H9 (cell line): ENCODE measurements at regions not wholly inside any gene's neighbourhood (a gene's known extent, or its start where the extent isn't known, plus 50 kb on each side); places are given as distances from the start of the nearest gene placed in this dataset.

Experiments used
- DNase-seq: peaks from one replicate; pipeline ENCODE4 v3.0.0-alpha.2; 2017
- H2AFZ ChIP-seq: one replicate; pipeline ENCODE4 v1.6.1; 2013; ENCODE audit warnings: mild to moderate bottlenecking, low read length, control low read depth, moderate library complexity
- H2AK5ac ChIP-seq: 2 replicates; pipeline ENCODE4 v1.6.1; 2013; ENCODE audit warnings: low read length, control low read depth, mixed read lengths; ENCODE audit not compliant: insufficient read length
- H2BK120ac ChIP-seq: one replicate; pipeline ENCODE4 v1.6.1; 2013; ENCODE audit warnings: low read depth, mild to moderate bottlenecking, low read length, control low read depth, inconsistent platforms; ENCODE audit not compliant: poor library complexity, severe bottlenecking
- H2BK12ac ChIP-seq: 2 replicates; pipeline ENCODE4 v1.6.1; 2013; ENCODE audit warnings: low read length, control low read depth, mixed read lengths, low read depth; ENCODE audit not compliant: insufficient read length
- H2BK15ac ChIP-seq: 2 replicates; pipeline ENCODE4 v1.6.1; 2013; ENCODE audit warnings: low read depth, low read length, control low read depth
- H2BK20ac ChIP-seq: one replicate; pipeline ENCODE4 v1.6.1; 2013; ENCODE audit warnings: low read depth, mild to moderate bottlenecking, low read length, control low read depth, inconsistent platforms; ENCODE audit not compliant: poor library complexity, severe bottlenecking
- H2BK5ac ChIP-seq: 2 replicates; pipeline ENCODE4 v1.6.1; 2013; ENCODE audit warnings: low read length, control low read depth, mixed read lengths; ENCODE audit not compliant: insufficient read length
- H3K14ac ChIP-seq: 2 replicates; pipeline ENCODE4 v1.6.1; 2013; ENCODE audit warnings: low read length, control low read depth; ENCODE audit not compliant: insufficient read depth
- H3K18ac ChIP-seq: 2 replicates; pipeline ENCODE4 v1.6.1; 2013; ENCODE audit warnings: low read depth, mild to moderate bottlenecking, mixed read lengths, low read length, control low read depth; ENCODE audit not compliant: insufficient read length
- H3K23ac ChIP-seq: 2 replicates; pipeline ENCODE4 v1.6.1; 2013; ENCODE audit warnings: low read length, control low read depth, mixed read lengths, low read depth; ENCODE audit not compliant: insufficient read length
- H3K23me2 ChIP-seq: 2 replicates; pipeline ENCODE4 v1.6.1; 2013; ENCODE audit warnings: low read depth, mild to moderate bottlenecking, mixed read lengths, low read length, control low read depth; ENCODE audit not compliant: insufficient read length, poor library complexity, severe bottlenecking
- H3K27ac ChIP-seq: 2 replicates; pipeline ENCODE4 v1.5.1; 2013; ENCODE audit warnings: low read length, control low read depth, mixed read lengths, low read depth; ENCODE audit not compliant: insufficient read length
- H3K27me3 ChIP-seq: 2 replicates; pipeline ENCODE4 v1.6.1; 2013; ENCODE audit warnings: low read length, control low read depth, inconsistent platforms; ENCODE audit not compliant: insufficient read depth
- H3K4ac ChIP-seq: 2 replicates; pipeline ENCODE4 v1.6.1; 2013; ENCODE audit warnings: low read depth, mild to moderate bottlenecking, control low read depth, inconsistent platforms, low read length, moderate library complexity
- H3K4me1 ChIP-seq: 2 replicates; pipeline ENCODE4 v1.6.1; 2013; ENCODE audit warnings: low read length, control low read depth, inconsistent platforms; ENCODE audit not compliant: insufficient read depth
- H3K4me2 ChIP-seq: 2 replicates; pipeline ENCODE4 v1.6.1; 2013; ENCODE audit warnings: low read length, control low read depth, mixed read lengths; ENCODE audit not compliant: insufficient read length, insufficient read depth
- H3K56ac ChIP-seq: 2 replicates; pipeline ENCODE4 v1.6.1; 2013; ENCODE audit warnings: low read depth, mild to moderate bottlenecking, mixed read lengths, low read length, control low read depth; ENCODE audit not compliant: insufficient read length
- H3K79me1 ChIP-seq: 2 replicates; pipeline ENCODE4 v1.6.1; 2013; ENCODE audit warnings: low read depth, mild to moderate bottlenecking, moderate library complexity, low read length, control low read depth, inconsistent platforms; ENCODE audit not compliant: insufficient read depth, poor library complexity, severe bottlenecking
- H3K79me2 ChIP-seq: 2 replicates; pipeline ENCODE4 v1.6.1; 2013; ENCODE audit warnings: low read length, control low read depth, inconsistent platforms; ENCODE audit not compliant: insufficient read depth
- H3K9ac ChIP-seq: 2 replicates; pipeline ENCODE4 v1.6.1; 2013; ENCODE audit warnings: low read length, control low read depth, mixed read lengths; ENCODE audit not compliant: insufficient read length; ENCODE audit errors: extremely low read depth
- H3K9me3 ChIP-seq: one replicate; pipeline ENCODE4 v1.6.1; 2013; ENCODE audit warnings: low read depth, low read length, inconsistent platforms; ENCODE audit not compliant: control insufficient read depth
- H3T11ph ChIP-seq: one replicate; pipeline ENCODE4 v1.6.1; 2013; ENCODE audit warnings: mild to moderate bottlenecking, low read length, control low read depth, inconsistent platforms
- H4K20me1 ChIP-seq: one replicate; pipeline ENCODE4 v1.6.1; 2013; ENCODE audit not compliant: control insufficient read depth, insufficient read length, insufficient read depth
- H4K5ac ChIP-seq: 2 replicates; pipeline ENCODE4 v1.6.1; 2013; ENCODE audit warnings: low read depth, mild to moderate bottlenecking, mixed read lengths, low read length, control low read depth; ENCODE audit not compliant: insufficient read length
- H4K8ac ChIP-seq: replicated peaks from 2 replicates; pipeline ENCODE4 v1.6.1; 2013; ENCODE audit warnings: low read length, control low read depth, mixed read lengths, low read depth; ENCODE audit not compliant: insufficient read length
- H4K91ac ChIP-seq: 2 replicates; pipeline ENCODE4 v1.6.1; 2013; ENCODE audit warnings: low read depth, mild to moderate bottlenecking, moderate library complexity, mixed read lengths, low read length, control low read depth; ENCODE audit not compliant: insufficient read length
- H3K27ac Mint-ChIP-seq, 3 experiments: 2 replicates in 2 of 3; 3 replicates in 1 of 3; pipeline ENCODE4 v1.8.0; 2020 to 2021; ENCODE audit warnings: mixed read lengths in 3 of 3, mild to moderate bottlenecking in 1 of 3, moderate library complexity in 1 of 3
- H3K27me3 Mint-ChIP-seq: 2 replicates; pipeline ENCODE4 v1.8.0; 2021; ENCODE audit warnings: low read depth, mild to moderate bottlenecking, moderate library complexity, mixed read lengths
- H3K36me3 Mint-ChIP-seq, 3 experiments: 2 replicates in 2 of 3; 3 replicates in 1 of 3; pipeline ENCODE4 v1.8.0; 2020 to 2021; ENCODE audit warnings: low read depth in 3 of 3, mixed read lengths in 3 of 3; ENCODE audit not compliant: insufficient read depth in 1 of 3
- H3K4me1 Mint-ChIP-seq, 2 experiments: 2 replicates each; pipeline ENCODE4 v1.8.0; 2020; ENCODE audit warnings: mixed read lengths in 2 of 2
- H3K4me3 Mint-ChIP-seq, 2 experiments: 2 replicates in 1 of 2; 3 replicates in 1 of 2; pipeline ENCODE4 v1.8.0; 2020 to 2021; ENCODE audit warnings: mild to moderate bottlenecking in 2 of 2, mixed read lengths in 2 of 2, moderate library complexity in 1 of 2
- H3K9me3 Mint-ChIP-seq, 2 experiments: 2 replicates in 1 of 2; 3 replicates in 1 of 2; pipeline ENCODE4 v1.8.0; 2020; ENCODE audit warnings: mild to moderate bottlenecking in 2 of 2, mixed read lengths in 2 of 2, moderate library complexity in 1 of 2
- CTCF ChIP-seq: fragments of 200-600 bp; sonication (generic); conservative IDR thresholded peaks from 3 replicates; pipeline ENCODE4 v1.8.0; 2021; ENCODE audit warnings: antibody characterized with exemption, mild to moderate bottlenecking

DNA sequence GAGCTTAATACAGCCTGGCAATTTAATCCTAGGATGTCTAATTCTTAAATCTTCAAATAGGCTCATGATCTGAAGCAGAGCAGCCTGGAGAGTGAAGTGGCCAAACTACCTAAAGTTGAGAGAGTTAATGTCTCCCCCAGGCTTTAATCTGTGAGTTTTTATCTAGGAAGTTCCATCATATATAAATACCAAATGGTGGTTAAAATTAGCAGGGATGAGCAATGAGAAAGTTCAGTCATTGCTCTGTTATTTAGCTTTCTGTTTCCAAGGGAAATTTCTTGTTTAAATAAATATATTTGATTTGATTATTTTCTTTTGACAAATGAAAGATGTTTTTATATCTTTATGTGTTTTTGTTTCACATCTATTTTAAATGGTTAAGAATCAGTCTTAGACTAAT is 274.4 kb upstream of the UMPS start:
- Histone ChIP-seq H3K27ac (no peak overlapping the region), H4K20me1 (no peaks in the 10 kb centered on the region), H3K23ac (no peak overlapping the region), H3K23me2 (no peaks in the 10 kb centered on the region), H3K9ac (no peak overlapping the region), H2BK5ac (no peak overlapping the region), H3K56ac (no peak overlapping the region), H3K4me2 (no peak overlapping the region), H2BK12ac (no peak overlapping the region), H3K4me1 (no peaks in the 10 kb centered on the region), H3K9me3 (no peaks in the 10 kb centered on the region), H2BK15ac (no peak overlapping the region), H2AK5ac (no peak overlapping the region), H3K18ac (no peak overlapping the region), H3K4ac (no peak overlapping the region), H2BK120ac (no peak overlapping the region), H2AFZ (no peak overlapping the region), H3K27me3 (no peaks in the 10 kb centered on the region), H3K79me1 (no peaks in the 10 kb centered on the region), H4K8ac (no peak overlapping the region), H2BK20ac (no peak overlapping the region), H3T11ph (no peak overlapping the region), H3K79me2 (no peaks in the 10 kb centered on the region), H4K5ac (no peak overlapping the region), H4K91ac (no peak overlapping the region), H3K14ac (no peak overlapping the region)
- Mint-ChIP-seq H3K9me3 (no peaks in the 10 kb centered on the region), H3K27ac (no peak overlapping the region), H3K36me3 (no peaks in the 10 kb centered on the region), H3K4me3 (no peak overlapping the region), H3K27me3 (no peaks in the 10 kb centered on the region; the same call in 1 of the 2 replicates), H3K4me1 (peaks cover 0 to 3% of the 10 kb centered on the region in 2 experiments; a peak in 1 of 4 replicates)
- TF ChIP-seq CTCF: no peak
- DNase-seq: no peak
